SKM-1 treated with dmso at 0.1 percent for 144 hours (cell line): ENCODE measurements at regions not wholly inside any gene's neighbourhood (a gene's known extent, or its start where the extent isn't known, plus 50 kb on each side); places are given as distances from the start of the nearest gene placed in this dataset.

Experiments used
- DNase-seq: peaks from one replicate; lab custom pipeline; 2025; ENCODE audit not compliant: unreplicated experiment; lab: John Stamatoyannopoulos, UW

DNA sequence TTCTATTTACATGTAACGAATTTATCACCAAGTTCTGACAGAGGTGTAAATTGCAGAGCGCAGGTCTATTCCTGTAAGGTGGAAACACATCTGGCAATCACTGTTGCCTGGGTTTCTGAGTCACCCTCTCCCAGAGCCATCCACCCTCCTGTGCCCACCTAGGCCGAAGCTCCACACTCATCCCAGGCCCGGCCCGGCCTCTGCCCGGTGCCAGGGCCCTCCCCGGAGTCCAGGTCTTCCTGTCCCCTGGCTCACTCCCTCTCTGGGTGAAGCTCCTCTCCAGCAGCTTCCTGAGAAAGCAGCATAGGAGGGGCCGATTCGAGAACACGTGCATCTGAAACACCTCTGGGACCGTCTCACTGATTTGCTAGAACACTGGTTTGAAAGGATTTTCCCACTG lies 308.2 kb downstream of the SHANK2 start:
- no peak for DNase-seq

DNA sequence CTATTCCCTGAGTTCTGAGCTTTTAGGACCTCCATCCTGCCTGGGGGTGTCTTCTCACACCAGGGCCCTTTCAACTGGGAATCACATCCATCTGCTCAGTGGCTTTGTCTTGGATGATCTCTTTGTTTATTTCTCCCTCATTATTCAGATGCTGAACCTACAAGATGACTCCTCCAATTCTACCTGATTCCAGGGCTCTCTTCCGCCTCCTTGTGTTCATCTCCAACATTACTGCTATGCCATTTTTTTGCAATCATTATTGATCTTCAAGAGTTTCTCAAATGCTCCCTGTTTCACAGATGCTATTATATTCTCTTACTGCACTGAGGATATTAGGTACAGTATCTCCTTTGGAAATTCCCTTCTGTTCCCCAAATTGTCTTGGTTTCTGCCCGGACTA lies 307.7 kb downstream of the SHANK2 start:
- DNase-seq: no peak

DNA sequence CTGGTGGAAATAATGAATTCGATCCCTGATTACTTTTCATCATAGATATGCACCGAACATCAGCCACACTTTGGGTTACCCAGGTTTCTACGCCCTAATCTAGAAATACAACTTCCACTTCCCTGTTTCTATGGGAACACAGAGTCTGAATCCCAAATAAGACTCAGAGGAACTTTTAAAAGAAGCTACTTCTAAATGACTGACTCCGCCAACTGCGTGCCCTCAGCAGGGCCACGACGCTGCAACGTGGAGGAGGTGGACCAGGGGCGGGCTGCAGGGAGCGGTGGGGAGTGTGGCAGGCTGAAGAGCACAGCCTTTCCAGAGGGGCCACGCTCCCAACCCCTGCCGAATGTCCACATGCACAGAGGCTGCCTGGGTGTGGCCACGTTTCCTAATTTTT lies 304.0 kb downstream of the SHANK2 start:
- DNase-seq: no peak

DNA sequence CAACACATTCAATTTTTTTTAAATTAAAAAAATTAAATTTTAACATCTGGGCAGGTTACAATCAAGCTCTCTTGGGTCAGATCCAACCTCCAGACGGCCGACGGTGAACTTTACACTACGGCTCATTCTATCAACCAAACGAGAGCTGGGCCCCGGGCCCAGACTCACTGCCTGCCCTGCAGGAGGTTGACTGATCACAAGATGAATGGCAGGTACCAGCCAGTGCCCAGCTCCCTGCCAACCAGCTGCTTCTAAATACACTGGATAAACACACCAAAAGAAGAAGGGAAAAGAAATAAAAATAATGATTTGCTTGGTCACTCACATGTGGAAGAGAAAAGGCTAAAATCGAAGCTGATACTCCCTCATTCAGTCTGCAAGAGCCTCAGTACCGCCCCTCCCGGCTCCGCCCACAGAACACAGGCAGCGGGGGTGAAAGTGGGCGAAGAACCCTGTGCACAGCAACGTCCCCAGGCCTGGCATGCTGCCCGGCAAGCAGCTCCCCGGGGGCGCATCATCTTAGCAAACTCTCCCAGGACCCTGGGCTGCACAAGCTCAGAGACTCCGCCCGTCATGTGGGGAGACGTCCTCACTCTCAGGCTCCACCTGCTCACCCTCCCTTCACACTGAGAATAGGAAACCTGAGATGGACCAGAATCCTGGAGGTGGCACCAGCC lies 303.4 kb downstream of the SHANK2 start:
- DNase-seq: no peak

DNA sequence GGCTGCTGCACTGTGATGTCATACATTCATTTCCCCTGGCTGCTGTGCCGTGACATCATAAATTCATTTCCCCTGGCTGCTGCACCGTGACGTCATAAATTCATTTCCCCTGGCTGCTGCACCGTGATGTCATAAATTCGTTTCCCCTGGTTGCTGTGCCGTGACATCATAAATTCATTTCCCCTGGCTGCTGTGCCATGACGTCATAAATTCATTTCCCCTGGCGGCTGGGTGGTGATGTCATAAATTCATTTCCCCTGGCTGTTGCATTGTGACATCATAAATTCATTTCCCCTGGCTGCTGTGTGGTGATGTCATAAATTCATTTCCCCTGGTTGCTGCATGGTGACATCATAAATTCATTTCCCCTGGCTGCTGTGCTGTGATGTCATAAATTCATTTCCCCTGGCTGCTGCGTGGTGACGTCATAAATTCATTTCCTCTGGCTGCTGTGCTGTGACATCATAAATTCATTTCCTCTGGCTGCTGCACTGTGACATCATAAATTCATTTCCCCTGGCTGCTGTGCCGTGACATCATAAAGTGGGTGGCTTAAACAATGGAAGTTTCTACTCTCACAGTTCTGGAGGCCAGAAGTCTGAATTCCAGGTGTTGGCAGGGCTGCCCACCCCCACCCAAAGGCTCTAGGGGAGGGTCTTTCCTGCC lies 301.1 kb downstream of the SHANK2 start:
- DNase-seq: no peak

DNA sequence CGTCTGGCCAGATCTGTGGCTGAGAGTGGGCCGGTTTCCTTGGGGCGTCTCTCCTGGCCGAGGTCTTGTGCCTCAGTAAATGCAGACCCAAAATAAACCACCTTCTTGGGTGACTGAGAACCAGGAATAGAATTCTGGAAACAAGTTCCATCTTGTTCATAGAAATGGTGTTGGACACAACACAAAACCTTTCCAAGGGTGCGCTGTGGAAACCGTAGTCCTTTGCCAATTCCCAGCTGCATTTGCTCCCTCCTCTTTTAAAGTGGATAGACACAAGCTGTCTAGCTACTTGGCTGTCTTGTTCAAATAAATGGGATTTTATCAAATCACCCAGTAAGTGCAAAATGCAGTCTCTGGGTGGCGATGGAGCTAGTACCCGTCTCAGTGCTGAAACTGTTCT lies 300.2 kb downstream of the SHANK2 start:
- no peak for DNase-seq

DNA sequence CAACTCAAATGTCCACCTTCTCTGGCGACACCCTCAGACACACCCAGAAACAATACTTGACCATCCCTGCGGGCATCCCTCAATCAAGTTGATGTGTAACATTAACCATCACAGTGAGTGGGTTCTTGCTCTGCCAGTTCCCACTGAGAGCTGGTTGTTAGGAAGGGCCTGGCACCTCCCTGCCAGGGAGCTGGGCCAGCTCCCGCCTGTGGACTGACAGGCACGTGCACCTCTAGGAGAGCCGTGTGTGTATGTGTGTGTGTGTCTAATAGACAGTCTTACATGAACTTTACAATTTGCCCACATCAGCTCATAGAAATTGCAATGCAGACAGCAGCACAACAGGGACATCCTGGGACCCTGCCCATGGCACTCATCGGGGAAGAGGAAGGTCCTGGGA lies 298.7 kb downstream of the SHANK2 start:
- DNase-seq: no peak

DNA sequence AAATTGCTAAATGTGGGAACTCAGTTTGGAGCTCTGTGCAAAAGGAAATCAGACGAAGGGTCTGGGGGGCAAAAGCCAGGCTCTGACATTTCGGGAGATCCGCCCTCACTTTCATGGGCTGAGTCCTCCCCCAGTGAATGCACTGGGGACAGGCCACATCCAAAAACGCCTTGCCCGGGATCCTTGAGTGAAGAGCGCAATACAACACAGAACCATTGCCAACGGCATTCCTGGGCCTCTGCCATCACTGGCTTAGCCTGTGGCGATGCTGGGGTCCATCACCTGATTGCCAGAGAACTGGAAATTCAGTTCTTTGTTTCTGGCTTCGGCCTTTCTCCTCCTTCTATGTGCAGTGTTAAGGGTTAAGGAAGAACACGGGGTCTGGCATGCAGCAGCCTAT lies 297.9 kb downstream of the SHANK2 start:
- no peak for DNase-seq
